K562 (cell line): ENCODE measurements at regions not wholly inside any gene's neighbourhood (a gene's known extent, or its start where the extent isn't known, plus 50 kb on each side); places are given as distances from the start of the nearest gene placed in this dataset.

Source experiments
- CREB3L1 ChIP-seq: fragments of 450-650 bp; IDR thresholded peaks from 2 replicates; pipeline ENCODE4 v1.6.1; 2014; ENCODE audit warnings: low read depth, mild to moderate bottlenecking, moderate library complexity, borderline replicate concordance
- ETV6 ChIP-seq, 3 experiments: fragments of 150-350 bp in 1 of 3; sonication (generic) in 1 of 3; formaldehyde crosslinking in 1 of 3; IDR thresholded peaks; 2 replicates each; pipeline versions ENCODE4 v1.6.1 to v1.8.0; 2014 to 2022; ENCODE audit warnings: borderline replicate concordance in 2 of 3, low read depth in 2 of 3, antibody characterized with exemption in 1 of 3, low read length in 1 of 3, mild to moderate bottlenecking in 1 of 3, missing genetic modification reagents in 1 of 3
- MITF ChIP-seq: IDR thresholded peaks from 2 replicates; pipeline ENCODE4 v1.6.1; 2014; ENCODE audit warnings: antibody characterized with exemption
- NR1H2 ChIP-seq: sonication (generic); formaldehyde crosslinking; IDR thresholded peaks from 2 replicates; pipeline ENCODE4 v1.4.0; 2020; ENCODE audit warnings: mild to moderate bottlenecking, missing genetic modification reagents
- POLR2AphosphoS5 ChIP-seq: IDR thresholded peaks from 2 replicates; pipeline ENCODE4 v1.6.1; 2011; ENCODE audit warnings: mild to moderate bottlenecking, low read depth, low read length, moderate library complexity; ENCODE audit not compliant: control insufficient read depth, insufficient read depth
- RERE ChIP-seq: sonication (generic); formaldehyde crosslinking; IDR thresholded peaks from 2 replicates; pipeline ENCODE4 v1.8.0; 2023; ENCODE audit warnings: missing genetic modification reagents, mild to moderate bottlenecking, borderline replicate concordance
- SMAD1 ChIP-seq: fragments of 150-350 bp; IDR thresholded peaks from 2 replicates; pipeline ENCODE4 v1.6.1; 2014; ENCODE audit warnings: low read length, low read depth; ENCODE audit not compliant: partially characterized antibody
- ZNF707 ChIP-seq: fragments of 250-450 bp; sonication (Bioruptor Pico); conservative IDR thresholded peaks from 2 replicates; pipeline ENCODE4 v1.8.0; 2022; ENCODE audit warnings: inconsistent platforms, mild to moderate bottlenecking, moderate library complexity

- no peak for TF ChIP-seq ETV6 (IDR thresholded peaks at IDR 0.05; ENCODE audit: borderline replicate concordance in 1 of 2, low read depth in 2 of 2, low read length in 1 of 2)
- TF ChIP-seq ETV6 (CRISPR knock-in tag; IDR thresholded peaks at IDR 0.05; ENCODE audit: borderline replicate concordance): no peak
- no peak for TF ChIP-seq NR1H2 (CRISPR knock-in tag)
- TF ChIP-seq MITF: no peak
- no peak for TF ChIP-seq POLR2AphosphoS5
- TF ChIP-seq ZNF707: no peak
- no peak for TF ChIP-seq RERE
- TF ChIP-seq SMAD1: no peak
- TF ChIP-seq CREB3L1: no peak
These were observed 889.5 kb downstream of the USP25 start (continued) for GRCh38 chr21:16619281-16619680.
